HG03108 (cell line): ENCODE measurements at regions not wholly inside any gene's neighbourhood (a gene's known extent, or its start where the extent isn't known, plus 50 kb on each side); places are given as distances from the start of the nearest gene placed in this dataset.

Experiments used
- ATAC-seq: cut with Tn5 transposase; IDR thresholded peaks from one replicate; pipeline ENCODE4 v1.9.1; 2021; ENCODE audit warnings: moderate library complexity; ENCODE audit not compliant: unreplicated experiment

- ATAC-seq, result no peak
These were observed 219.3 kb upstream of the SH3BP4 start for GRCh38 chr2:234732404-234733092.

GRCh38 chr2:234731236-234731635, 220.6 kb upstream of the SH3BP4 start:
- ATAC-seq, result no peak

- no peak for ATAC-seq
These were observed 221.7 kb upstream of the SH3BP4 start for GRCh38 chr2:234730066-234730640.

- no peak for ATAC-seq
These were observed 226.1 kb upstream of the SH3BP4 start for GRCh38 chr2:234725528-234726264.

GRCh38 chr2:234724850-234725249, 227.0 kb upstream of the SH3BP4 start:
- no peak for ATAC-seq

GRCh38 chr2:234723400-234723799, 226.5 kb upstream of the ARL4C start:
- ATAC-seq, result no peak

GRCh38 chr2:234722176-234722575, 225.3 kb upstream of the ARL4C start:
- ATAC-seq, result no peak

GRCh38 chr2:234719116-234719716, 222.3 kb upstream of the ARL4C start:
- ATAC-seq, result no peak

- ATAC-seq, result no peak
These were observed 219.4 kb upstream of the ARL4C start for GRCh38 chr2:234716271-234716670.

GRCh38 chr2:234715671-234716250, 218.9 kb upstream of the ARL4C start:
- no peak for ATAC-seq

- ATAC-seq, result no peak
These were observed 217.8 kb upstream of the ARL4C start for GRCh38 chr2:234714711-234715110.

- no peak for ATAC-seq
These were observed 215.6 kb upstream of the ARL4C start for GRCh38 chr2:234712421-234712935.

GRCh38 chr2:234711308-234711707, 214.4 kb upstream of the ARL4C start:
- no peak for ATAC-seq

- no peak for ATAC-seq
These were observed 213.7 kb upstream of the ARL4C start for GRCh38 chr2:234710587-234710986.

- ATAC-seq, result no peak
These were observed 213.2 kb upstream of the ARL4C start for GRCh38 chr2:234710066-234710465.

GRCh38 chr2:234708717-234709116, 211.8 kb upstream of the ARL4C start:
- ATAC-seq, result no peak

- ATAC-seq, result no peak
These were observed 211.3 kb upstream of the ARL4C start for GRCh38 chr2:234708091-234708683.

GRCh38 chr2:234706086-234706485, 209.2 kb upstream of the ARL4C start:
- no peak for ATAC-seq

- ATAC-seq, result no peak
These were observed 208.2 kb upstream of the ARL4C start for GRCh38 chr2:234705108-234705507.

GRCh38 chr2:234703258-234703657, 206.4 kb upstream of the ARL4C start:
- ATAC-seq, result no peak

- ATAC-seq, result no peak
These were observed 205.9 kb upstream of the ARL4C start for GRCh38 chr2:234702731-234703225.
